Neural cell (in vitro differentiated cells): ENCODE measurements at regions not wholly inside any gene's neighbourhood (a gene's known extent, or its start where the extent isn't known, plus 50 kb on each side); places are given as distances from the start of the nearest gene placed in this dataset.

Experiments used
- H2AFZ ChIP-seq: fragments of 200-600, 300-800 bp; sonication (generic), shearing (Covaris generic); 2 replicates; pipeline ENCODE4 v1.6.0; 2014; ENCODE audit warnings: low read depth, mild to moderate bottlenecking, antibody characterized with exemption, low read length, moderate library complexity
- H3F3A ChIP-seq: fragments of 200-600 bp; shearing (Covaris generic); 2 replicates; pipeline ENCODE4 v1.6.1; 2016; ENCODE audit warnings: mild to moderate bottlenecking, moderate library complexity, mixed read lengths, antibody characterized with exemption, low read length; ENCODE audit not compliant: insufficient read depth, poor library complexity, severe bottlenecking
- H3K27ac ChIP-seq: fragments of 200-600, 300-800 bp; sonication (generic), shearing (Covaris generic); 2 replicates; pipeline ENCODE4 v1.5.1; 2014; ENCODE audit warnings: mild to moderate bottlenecking, low read length, moderate library complexity
- H3K27me3 ChIP-seq: fragments of 300-800, 200-600 bp; sonication (generic), shearing (Covaris generic); 2 replicates; pipeline ENCODE4 v1.6.0; 2014; ENCODE audit warnings: mild to moderate bottlenecking, low read depth, low read length, moderate library complexity; ENCODE audit not compliant: insufficient read depth
- H3K36me3 ChIP-seq: fragments of 300-800, 200-600 bp; sonication (generic), shearing (Covaris generic); 2 replicates; pipeline ENCODE4 v1.5.1; 2014; ENCODE audit warnings: mild to moderate bottlenecking, antibody characterized with exemption, low read length, moderate library complexity; ENCODE audit not compliant: insufficient read depth
- H3K4me2 ChIP-seq: fragments of 300-800, 200-600 bp; sonication (generic), shearing (Covaris generic); 2 replicates; pipeline ENCODE4 v1.6.0; 2014; ENCODE audit warnings: mild to moderate bottlenecking, low read length
- H3K4me3 ChIP-seq: fragments of 300-800, 200-600 bp; sonication (generic), shearing (Covaris generic); 2 replicates; pipeline ENCODE4 v1.5.1; 2014; ENCODE audit warnings: mild to moderate bottlenecking, low read length, moderate library complexity
- H3K79me2 ChIP-seq: fragments of 200-600 bp; shearing (Covaris generic); replicated peaks from 2 replicates; pipeline ENCODE4 v1.6.0; 2014; ENCODE audit warnings: mild to moderate bottlenecking, low read length, moderate library complexity; ENCODE audit not compliant: insufficient read depth
- H3K9ac ChIP-seq: fragments of 300-800, 200-600 bp; sonication (generic), shearing (Covaris generic); 2 replicates; pipeline ENCODE4 v1.6.1; 2016; ENCODE audit warnings: mild to moderate bottlenecking, low read length, mixed read lengths
- H3K9me2 ChIP-seq: fragments of 200-600 bp; shearing (Covaris generic); 2 replicates; pipeline ENCODE4 v1.6.1; 2016; ENCODE audit warnings: mild to moderate bottlenecking, low read length, mixed read lengths; ENCODE audit not compliant: insufficient read depth
- H3K9me3 ChIP-seq: fragments of 200-600, 300-800 bp; sonication (generic), shearing (Covaris generic); 2 replicates; pipeline ENCODE4 v1.6.1; 2016; ENCODE audit warnings: mild to moderate bottlenecking, mixed run types, low read length, moderate library complexity, mixed read lengths
- H4K20me1 ChIP-seq: fragments of 200-600 bp; shearing (Covaris generic); 2 replicates; pipeline ENCODE4 v1.6.1; 2016; ENCODE audit warnings: mild to moderate bottlenecking, mixed run types; ENCODE audit not compliant: insufficient read depth
- CTCF ChIP-seq: fragments of 450-650 bp; IDR thresholded peaks from 2 replicates; pipeline ENCODE4 v1.5.1; 2014; ENCODE audit warnings: antibody characterized with exemption, mild to moderate bottlenecking, moderate library complexity; ENCODE audit not compliant: poor library complexity, severe bottlenecking
- EP300 ChIP-seq: fragments of 450-650 bp; conservative IDR thresholded peaks from 2 replicates; pipeline ENCODE4 v1.6.1; 2014; ENCODE audit warnings: antibody characterized with exemption, mild to moderate bottlenecking, moderate library complexity; ENCODE audit not compliant: poor library complexity, severe bottlenecking
- EZH2 ChIP-seq: fragments of 200-600, 300-800 bp; shearing (Covaris generic), sonication (generic); IDR thresholded peaks from 2 replicates; pipeline ENCODE4 v1.6.1; 2014; ENCODE audit warnings: antibody characterized with exemption, low read length, borderline replicate concordance, mild to moderate bottlenecking; ENCODE audit not compliant: insufficient read depth, poor library complexity, severe bottlenecking
- MXI1 ChIP-seq: fragments of 450-650 bp; conservative IDR thresholded peaks from 2 replicates; pipeline ENCODE4 v1.6.1; 2014; ENCODE audit warnings: antibody characterized with exemption, mild to moderate bottlenecking; ENCODE audit not compliant: poor library complexity, severe bottlenecking
- POLR2AphosphoS5 ChIP-seq: IDR thresholded peaks from 2 replicates; pipeline ENCODE4 v1.6.1; 2012
- RAD21 ChIP-seq: fragments of 450-650 bp; conservative IDR thresholded peaks from 2 replicates; pipeline ENCODE4 v1.6.1; 2014; ENCODE audit warnings: antibody characterized with exemption, mild to moderate bottlenecking, moderate library complexity
- REST ChIP-seq: IDR thresholded peaks from 2 replicates; pipeline ENCODE4 v1.6.1; 2012; ENCODE audit warnings: borderline replicate concordance
- SMC3 ChIP-seq: fragments of 450-650 bp; conservative IDR thresholded peaks from 2 replicates; pipeline ENCODE4 v1.6.1; 2014; ENCODE audit warnings: antibody characterized with exemption, mild to moderate bottlenecking, moderate library complexity; ENCODE audit not compliant: poor library complexity
- TAF1 ChIP-seq: IDR thresholded peaks from 2 replicates; pipeline ENCODE4 v1.6.1; 2012; ENCODE audit warnings: low read depth

- Histone ChIP-seq H3K4me2 (no peak overlapping the region), H3F3A (no peaks in the 10 kb centered on the region), H3K27me3 (no peaks in the 10 kb centered on the region), H3K9ac (no peak overlapping the region), H4K20me1 (no peaks in the 10 kb centered on the region), H3K9me3 (no peaks in the 10 kb centered on the region), H3K4me3 (no peak overlapping the region), H3K79me2 (no peaks in the 10 kb centered on the region), H3K9me2 (no peaks in the 10 kb centered on the region), H3K36me3 (no peaks in the 10 kb centered on the region), H3K27ac (no peak overlapping the region), H2AFZ (no peak overlapping the region)
- TF ChIP-seq POLR2AphosphoS5, result no peak
Observed at GRCh38 chr21:21668198-21668597, 670.0 kb downstream of the NCAM2 start.

- Histone ChIP-seq H3K9me3 (no peaks in the 10 kb centered on the region), H3K4me2 (no peak overlapping the region), H3K27me3 (no peaks in the 10 kb centered on the region), H2AFZ (no peak overlapping the region), H3K27ac (no peak overlapping the region), H3F3A (no peaks in the 10 kb centered on the region), H3K9me2 (no peaks in the 10 kb centered on the region), H3K9ac (no peak overlapping the region), H3K4me3 (no peak overlapping the region), H3K79me2 (no peaks in the 10 kb centered on the region), H3K36me3 (no peaks in the 10 kb centered on the region), H4K20me1 (no peaks in the 10 kb centered on the region)
- TF ChIP-seq POLR2AphosphoS5 (no peak), EZH2 (no peak), TAF1 (no peak), MXI1 (no peak), CTCF (no peak), RAD21 (no peak), REST (no peak), SMC3 (no peak), EP300 (no peak)
Observed at GRCh38 chr21:21673959-21674358, 675.8 kb downstream of the NCAM2 start.

- TF ChIP-seq RAD21, result no peak
- TF ChIP-seq MXI1, result no peak
- TF ChIP-seq EP300, result no peak
- no peak for TF ChIP-seq REST
- no peak for TF ChIP-seq CTCF
- no peak overlapping the region for H3K9ac ChIP-seq
- no peaks in the 10 kb centered on the region for H3K27me3 ChIP-seq
- H3K79me2 ChIP-seq, result no peaks in the 10 kb centered on the region
- no peak overlapping the region for H3K4me2 ChIP-seq
- no peak overlapping the region for H3K27ac ChIP-seq
- no peak overlapping the region for H3K4me3 ChIP-seq
- H3F3A ChIP-seq, result no peaks in the 10 kb centered on the region
- no peak overlapping the region for H2AFZ ChIP-seq
- no peaks in the 10 kb centered on the region for H3K9me3 ChIP-seq
- no peaks in the 10 kb centered on the region for H4K20me1 ChIP-seq
- no peaks in the 10 kb centered on the region for H3K36me3 ChIP-seq
- no peaks in the 10 kb centered on the region for H3K9me2 ChIP-seq
Observed at GRCh38 chr21:21675601-21676000, 677.4 kb downstream of the NCAM2 start.
